ENCODE measurements at regions not wholly inside any gene's neighbourhood (a gene's known extent, or its start where the extent isn't known, plus 50 kb on each side); places are given as distances from the start of the nearest gene placed in this dataset.

DNA sequence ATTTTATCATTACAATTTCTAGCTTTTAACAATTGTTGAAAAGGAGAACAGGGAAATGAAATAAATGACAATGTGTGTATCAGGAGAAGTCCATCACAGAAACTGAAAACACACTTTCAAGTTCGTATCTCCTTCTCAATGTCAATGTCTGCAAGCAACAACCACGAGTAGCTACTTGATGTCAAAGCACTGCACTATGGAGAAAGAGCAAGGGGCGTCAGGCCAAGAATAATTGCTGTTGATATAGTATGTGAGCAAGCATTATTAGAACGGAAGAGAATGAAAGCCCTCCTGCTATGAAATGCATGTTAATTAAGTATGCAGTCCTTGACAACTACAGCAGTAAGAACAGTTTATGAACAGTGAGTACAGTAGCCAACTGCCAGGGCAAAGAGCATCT, 1250.1 kb downstream of the ZPLD1 start:
- 22 to 40% (median 35%) methylated on average over 4 of the region's 4 CpGs for WGBS, 4 donors
- no peak overlapping the region for H3K4me3 ChIP-seq
- no peaks in the 10 kb centered on the region for H3K4me1 ChIP-seq (replicated peaks in 1 of 2)
- no peaks in the 10 kb centered on the region for H3K27me3 ChIP-seq
- intact Hi-C loops (cut with DNase I): no loop called here
- no peaks in the 10 kb centered on the region for H3K9me3 ChIP-seq (replicated peaks in 1 of 3)
- DNase-seq: no peak
- no peaks in the 10 kb centered on the region for H3K36me3 ChIP-seq (replicated peaks in 1 of 2)
- no peak overlapping the region for H3K27ac ChIP-seq
- TF ChIP-seq POLR2A (IDR thresholded peaks at IDR 0.05) (no peak), CTCF (IDR thresholded peaks at IDR 0.05) (no peak)

DNA sequence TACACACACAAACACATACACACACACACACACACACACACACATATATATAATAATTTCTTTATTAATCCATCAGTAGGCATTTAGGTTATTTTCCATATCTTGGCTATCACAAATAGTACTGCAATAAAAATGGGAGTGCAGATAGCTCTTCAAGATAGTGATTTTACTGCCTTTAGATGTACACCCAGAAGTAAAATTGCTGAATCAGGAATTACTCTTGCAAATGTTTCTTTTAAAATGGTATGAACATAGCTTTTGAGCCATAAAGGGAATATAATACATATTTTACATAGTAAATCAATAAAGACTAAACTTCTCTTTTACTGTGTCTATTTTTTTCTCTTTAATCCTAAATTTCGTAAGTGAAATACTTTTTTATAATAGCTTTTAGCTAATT, 1251.1 kb downstream of the ZPLD1 start:
- WGBS, 4 donors: 30 to 60% (median 47%) methylated on average over 1 of the region's 1 CpG
- H3K27ac ChIP-seq: no peak overlapping the region
- no peaks in the 10 kb centered on the region for H3K9me3 ChIP-seq (replicated peaks in 1 of 3)
- TF ChIP-seq POLR2A (IDR thresholded peaks at IDR 0.05) (no peak), CTCF (IDR thresholded peaks at IDR 0.05) (no peak)
- no peaks in the 10 kb centered on the region for H3K27me3 ChIP-seq
- DNase-seq: no peak
- intact Hi-C loops (cut with DNase I): no loop called here
- H3K36me3 ChIP-seq (replicated peaks in 1 of 2): no peaks in the 10 kb centered on the region
- no peak overlapping the region for H3K4me3 ChIP-seq
- no peaks in the 10 kb centered on the region for H3K4me1 ChIP-seq (replicated peaks in 1 of 2)

DNA sequence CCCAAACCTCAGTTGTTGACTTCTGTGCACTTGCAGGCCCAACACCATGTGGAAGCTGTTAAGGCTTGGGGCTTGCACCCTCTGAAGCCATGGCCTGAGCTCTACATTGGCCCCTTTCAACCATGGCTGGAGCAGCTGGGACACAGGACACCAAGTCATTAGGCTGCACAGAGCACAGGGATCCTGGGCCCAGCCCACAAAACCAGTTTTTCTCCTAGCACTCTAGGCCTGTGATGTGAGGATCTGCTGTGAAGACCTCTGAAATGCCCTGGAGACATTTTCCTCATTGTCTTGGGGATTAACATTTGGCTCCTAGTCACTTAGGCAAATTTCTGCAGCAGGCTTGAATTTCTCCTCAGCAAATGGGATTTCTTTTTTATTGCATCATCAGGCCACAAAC, 1255.7 kb downstream of the ZPLD1 start:
- no peak for TF ChIP-seq POLR2A (IDR thresholded peaks at IDR 0.05)
- no peak for TF ChIP-seq CTCF (IDR thresholded peaks at IDR 0.05)
- H3K36me3 ChIP-seq (replicated peaks in 1 of 2): no peaks in the 10 kb centered on the region
- H3K4me1 ChIP-seq (replicated peaks in 1 of 2): no peaks in the 10 kb centered on the region
- H3K27me3 ChIP-seq: no peaks in the 10 kb centered on the region
- H3K4me3 ChIP-seq: no peak overlapping the region
- DNase-seq: no peak
- no peaks in the 10 kb centered on the region for H3K9me3 ChIP-seq (replicated peaks in 1 of 3)
- intact Hi-C loops (cut with DNase I): no loop called here
- H3K27ac ChIP-seq: no peak overlapping the region

- Histone ChIP-seq H3K27me3 (no peaks in the 10 kb centered on the region), H3K9me3 (replicated peaks in 1 of 3) (no peaks in the 10 kb centered on the region), H3K4me1 (replicated peaks in 1 of 2) (no peaks in the 10 kb centered on the region), H3K27ac (no peak overlapping the region), H3K4me3 (no peak overlapping the region), H3K36me3 (replicated peaks in 1 of 2) (no peaks in the 10 kb centered on the region)
- intact Hi-C loops (cut with DNase I): no loop called here
- DNase-seq: no peak
- WGBS, 4 donors: 34 to 62% (median 50%) methylated on average over 2 of the region's 2 CpGs
- TF ChIP-seq CTCF (IDR thresholded peaks at IDR 0.05) (no peak), POLR2A (IDR thresholded peaks at IDR 0.05) (no peak)
These were observed 1259.0 kb downstream of the ZPLD1 start for GRCh38 chr3:103693831-103694230.
